T-helper 17 cell (primary cell): ENCODE measurements at regions not wholly inside any gene's neighbourhood (a gene's known extent, or its start where the extent isn't known, plus 50 kb on each side); places are given as distances from the start of the nearest gene placed in this dataset.

Experiments
- ATAC-seq: fragments of 150-1000 bp; cut with Tn5 transposase; 2 replicates; pipeline ENCODE4 v1.10.0; 2021; ENCODE audit warnings: mild to moderate bottlenecking, moderate library complexity
- DNase-seq, 3 donors: peaks; one replicate each; pipeline versions ENCODE4 v3.0.0 to v3.0.0-alpha.2; 2020 to 2021
- H3K9me3 ChIP-seq: one replicate; pipeline ENCODE4 v1.7.0; 2013; ENCODE audit warnings: low read length, mild to moderate bottlenecking; ENCODE audit not compliant: control insufficient read depth, poor library complexity, severe bottlenecking
- H3K27ac Mint-ChIP-seq: one replicate; pipeline ENCODE4 v1.8.0; 2022; ENCODE audit warnings: mild to moderate bottlenecking, moderate library complexity, mixed read lengths
- H3K27me3 Mint-ChIP-seq: one replicate; pipeline ENCODE4 v1.8.0; 2022; ENCODE audit warnings: mixed read lengths
- H3K36me3 Mint-ChIP-seq: one replicate; pipeline ENCODE4 v1.8.0; 2022; ENCODE audit warnings: low read depth, mixed read lengths
- H3K4me1 Mint-ChIP-seq: one replicate; pipeline ENCODE4 v1.8.0; 2022; ENCODE audit warnings: mild to moderate bottlenecking, mixed read lengths
- H3K4me3 Mint-ChIP-seq: one replicate; pipeline ENCODE4 v1.8.0; 2022; ENCODE audit warnings: mild to moderate bottlenecking, moderate library complexity, mixed read lengths

GRCh38 chr20:20941468-20941889 lies 164.7 kb downstream of the LINC00237 start:
- H3K9me3 ChIP-seq, result no peaks in the 10 kb centered on the region
- ATAC-seq (no peak), DNase-seq (no peak)
- no peaks in the 10 kb centered on the region for H3K4me1 Mint-ChIP-seq
- H3K4me3 Mint-ChIP-seq, result no peak overlapping the region
- H3K27ac Mint-ChIP-seq, result no peak overlapping the region
- no peaks in the 10 kb centered on the region for H3K36me3 Mint-ChIP-seq
- peaks cover 9% of the 10 kb centered on the region for H3K27me3 Mint-ChIP-seq

- Mint-ChIP-seq H3K4me1 (no peaks in the 10 kb centered on the region), H3K36me3 (no peaks in the 10 kb centered on the region), H3K4me3 (no peak overlapping the region), H3K27me3 (peaks cover 11% of the 10 kb centered on the region), H3K27ac (no peak overlapping the region)
- DNase-seq, result no peak
- no peaks in the 10 kb centered on the region for H3K9me3 ChIP-seq
- ATAC-seq, result no peak
These were observed 167.2 kb downstream of the LINC00237 start for GRCh38 chr20:20939006-20939405.

GRCh38 chr20:20938599-20938998 lies 167.6 kb downstream of the LINC00237 start:
- Mint-ChIP-seq H3K4me1 (no peaks in the 10 kb centered on the region), H3K36me3 (no peaks in the 10 kb centered on the region)

GRCh38 chr20:20938131-20938530 lies 168.0 kb downstream of the LINC00237 start:
- DNase-seq, result no peak
- H3K9me3 ChIP-seq, result no peaks in the 10 kb centered on the region
- H3K27ac Mint-ChIP-seq, result no peak overlapping the region
- peaks cover 11% of the 10 kb centered on the region for H3K27me3 Mint-ChIP-seq
- H3K4me1 Mint-ChIP-seq, result no peaks in the 10 kb centered on the region
- no peak for ATAC-seq
- no peaks in the 10 kb centered on the region for H3K36me3 Mint-ChIP-seq
- H3K4me3 Mint-ChIP-seq, result no peak overlapping the region

More at GRCh38 chr20:20938599-20938998, 167.6 kb downstream of the LINC00237 start:
- DNase-seq, result no peak
- no peak overlapping the region for H3K4me3 Mint-ChIP-seq
- peaks cover 11% of the 10 kb centered on the region for H3K27me3 Mint-ChIP-seq
- no peak for ATAC-seq
- H3K9me3 ChIP-seq, result no peaks in the 10 kb centered on the region
- no peak overlapping the region for H3K27ac Mint-ChIP-seq

GRCh38 chr20:20933142-20933958 lies 172.8 kb downstream of the LINC00237 start:
- no peak for DNase-seq
- Mint-ChIP-seq H3K36me3 (no peaks in the 10 kb centered on the region), H3K27ac (no peak overlapping the region), H3K4me1 (no peaks in the 10 kb centered on the region), H3K4me3 (no peak overlapping the region), H3K27me3 (peaks cover 26% of the 10 kb centered on the region)
- ATAC-seq, result no peak
- no peaks in the 10 kb centered on the region for H3K9me3 ChIP-seq

GRCh38 chr20:20932156-20932555 lies 174.0 kb downstream of the LINC00237 start:
- ATAC-seq (no peak), DNase-seq (no peak)
- H3K4me1 Mint-ChIP-seq, result no peaks in the 10 kb centered on the region
- H3K9me3 ChIP-seq, result no peaks in the 10 kb centered on the region
- no peak overlapping the region for H3K4me3 Mint-ChIP-seq
- no peaks in the 10 kb centered on the region for H3K36me3 Mint-ChIP-seq
- H3K27ac Mint-ChIP-seq, result no peak overlapping the region
- peaks cover 29% of the 10 kb centered on the region for H3K27me3 Mint-ChIP-seq

GRCh38 chr20:20931632-20932031 lies 174.5 kb downstream of the LINC00237 start:
- no peak overlapping the region for H3K4me3 Mint-ChIP-seq

GRCh38 chr20:20931024-20931423 lies 175.1 kb downstream of the LINC00237 start:
- no peaks in the 10 kb centered on the region for H3K36me3 Mint-ChIP-seq
- H3K4me1 Mint-ChIP-seq, result no peaks in the 10 kb centered on the region
- H3K9me3 ChIP-seq, result no peaks in the 10 kb centered on the region
- H3K4me3 Mint-ChIP-seq, result no peak overlapping the region
- H3K27me3 Mint-ChIP-seq, result peaks cover 26% of the 10 kb centered on the region
- no peak for ATAC-seq
- no peak for DNase-seq
- H3K27ac Mint-ChIP-seq, result no peak overlapping the region

More at GRCh38 chr20:20931632-20932031, 174.5 kb downstream of the LINC00237 start:
- Mint-ChIP-seq H3K27ac (no peak overlapping the region), H3K27me3 (peaks cover 29% of the 10 kb centered on the region), H3K36me3 (no peaks in the 10 kb centered on the region), H3K4me1 (no peaks in the 10 kb centered on the region)
- H3K9me3 ChIP-seq, result no peaks in the 10 kb centered on the region
- ATAC-seq, result no peak
- DNase-seq, result no peak

- Mint-ChIP-seq H3K27ac (peak overlapping the region; percentile 12), H3K36me3 (no peaks in the 10 kb centered on the region), H3K4me3 (no peak overlapping the region), H3K27me3 (peaks cover 26% of the 10 kb centered on the region), H3K4me1 (no peaks in the 10 kb centered on the region)
- no peak for ATAC-seq
- H3K9me3 ChIP-seq, result no peaks in the 10 kb centered on the region
- no peak for DNase-seq
These were observed 175.7 kb downstream of the LINC00237 start for GRCh38 chr20:20930500-20930899.

GRCh38 chr20:20929341-20929740 lies 176.8 kb downstream of the LINC00237 start:
- Mint-ChIP-seq H3K27ac (no peak overlapping the region), H3K27me3 (peaks cover 26% of the 10 kb centered on the region), H3K4me3 (no peak overlapping the region), H3K4me1 (no peaks in the 10 kb centered on the region), H3K36me3 (no peaks in the 10 kb centered on the region)
- no peaks in the 10 kb centered on the region for H3K9me3 ChIP-seq
- no peak for DNase-seq
- no peak for ATAC-seq

GRCh38 chr20:20926222-20926905 lies 179.8 kb downstream of the LINC00237 start:
- DNase-seq (no peak), ATAC-seq (no peak)
- no peaks in the 10 kb centered on the region for H3K9me3 ChIP-seq
- Mint-ChIP-seq H3K27me3 (peaks cover 31% of the 10 kb centered on the region), H3K4me3 (no peak overlapping the region), H3K36me3 (no peaks in the 10 kb centered on the region), H3K27ac (no peak overlapping the region), H3K4me1 (no peaks in the 10 kb centered on the region)

- H3K27me3 Mint-ChIP-seq, result peaks cover 10% of the 10 kb centered on the region
These were observed 185.7 kb downstream of the LINC00237 start for GRCh38 chr20:20920433-20920832.

GRCh38 chr20:20915844-20916243 lies 190.3 kb downstream of the LINC00237 start:
- no peak overlapping the region for H3K4me3 Mint-ChIP-seq
- peaks cover 8% of the 10 kb centered on the region for H3K27me3 Mint-ChIP-seq
- no peaks in the 10 kb centered on the region for H3K36me3 Mint-ChIP-seq
- DNase-seq, result no peak
- no peaks in the 10 kb centered on the region for H3K4me1 Mint-ChIP-seq
- no peak overlapping the region for H3K27ac Mint-ChIP-seq
- ATAC-seq, result no peak
- no peaks in the 10 kb centered on the region for H3K9me3 ChIP-seq

More at GRCh38 chr20:20920433-20920832, 185.7 kb downstream of the LINC00237 start:
- H3K4me1 Mint-ChIP-seq, result no peaks in the 10 kb centered on the region
- no peaks in the 10 kb centered on the region for H3K9me3 ChIP-seq
- H3K27ac Mint-ChIP-seq, result no peak overlapping the region
- DNase-seq, result no peak
- no peak overlapping the region for H3K4me3 Mint-ChIP-seq
- ATAC-seq, result no peak
- H3K36me3 Mint-ChIP-seq, result no peaks in the 10 kb centered on the region

GRCh38 chr20:20904501-20904831 lies 192.0 kb upstream of the RALGAPA2 start:
- Mint-ChIP-seq H3K36me3 (no peaks in the 10 kb centered on the region), H3K4me1 (no peaks in the 10 kb centered on the region), H3K27ac (no peak overlapping the region), H3K27me3 (peaks cover 16% of the 10 kb centered on the region), H3K4me3 (no peak overlapping the region)
- ATAC-seq, result no peak
- no peaks in the 10 kb centered on the region for H3K9me3 ChIP-seq
- no peak for DNase-seq
